ENCODE measurements at regions not wholly inside any gene's neighbourhood (a gene's known extent, or its start where the extent isn't known, plus 50 kb on each side); places are given as distances from the start of the nearest gene placed in this dataset.

DNA sequence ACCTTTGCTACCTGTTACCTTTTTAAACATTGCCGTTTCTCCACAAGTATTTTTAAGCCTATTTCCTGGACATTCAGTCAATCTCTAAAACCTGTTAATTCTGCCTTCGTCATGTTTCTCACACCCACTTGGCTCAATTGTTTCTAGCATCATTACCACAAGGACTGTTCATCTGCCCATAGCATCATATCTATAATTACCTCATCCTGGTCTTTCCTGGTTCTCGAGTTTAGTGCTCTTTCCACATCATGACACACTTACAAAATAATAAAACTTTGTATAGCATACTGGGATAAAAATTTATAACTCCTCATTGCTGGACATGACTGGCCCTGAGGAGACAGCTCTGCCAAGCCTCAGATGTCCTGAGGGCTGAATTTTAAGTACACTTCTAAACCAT, 104.8 kb downstream of the CYB561 start:
- no peak for DNase-seq (ENCODE audit: low spot score)

- no peak for DNase-seq (ENCODE audit: low spot score)
These were observed 101.7 kb downstream of the CYB561 start for GRCh38 chr17:63344383-63344782.

DNA sequence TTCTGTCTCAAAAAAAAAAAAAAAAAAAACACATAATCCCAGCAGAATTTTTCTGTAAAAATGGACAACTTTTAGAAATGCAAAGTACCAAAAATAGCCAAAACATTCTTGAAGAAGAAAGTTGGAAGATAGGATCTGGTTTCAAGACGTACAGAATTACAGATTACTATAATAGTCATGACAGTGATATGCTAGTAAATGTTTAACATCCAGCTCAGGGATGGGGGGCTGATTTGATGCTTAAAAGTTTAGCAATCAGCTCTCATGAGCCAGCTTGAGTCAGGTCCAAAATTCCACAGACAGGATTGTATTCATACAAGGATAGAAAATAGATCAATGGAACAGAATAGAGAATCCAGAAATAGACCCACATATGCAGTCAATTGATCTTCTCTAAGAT, 100.5 kb downstream of the CYB561 start:
- DNase-seq (ENCODE audit: low spot score), result no peak

DNA sequence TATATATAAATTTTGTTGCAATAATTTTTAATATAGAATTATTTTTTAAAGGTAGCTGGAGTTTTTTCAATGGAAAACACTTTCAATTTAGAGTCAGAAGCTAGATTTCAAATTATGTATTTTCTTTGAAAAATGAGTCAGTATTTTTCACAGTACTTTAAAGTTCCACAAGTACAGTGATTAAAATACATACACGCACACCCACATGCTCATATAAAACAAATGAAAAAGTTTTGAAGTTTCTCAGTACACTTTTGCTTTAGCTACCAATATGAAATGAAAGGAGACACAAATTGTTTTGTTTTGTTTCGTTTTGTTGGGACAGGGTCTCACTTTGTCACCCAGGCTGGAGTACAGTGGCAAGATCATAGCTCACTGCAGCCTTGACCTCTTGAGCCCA, 98.6 kb downstream of the CYB561 start:
- no peak for DNase-seq (ENCODE audit: low spot score)

DNA sequence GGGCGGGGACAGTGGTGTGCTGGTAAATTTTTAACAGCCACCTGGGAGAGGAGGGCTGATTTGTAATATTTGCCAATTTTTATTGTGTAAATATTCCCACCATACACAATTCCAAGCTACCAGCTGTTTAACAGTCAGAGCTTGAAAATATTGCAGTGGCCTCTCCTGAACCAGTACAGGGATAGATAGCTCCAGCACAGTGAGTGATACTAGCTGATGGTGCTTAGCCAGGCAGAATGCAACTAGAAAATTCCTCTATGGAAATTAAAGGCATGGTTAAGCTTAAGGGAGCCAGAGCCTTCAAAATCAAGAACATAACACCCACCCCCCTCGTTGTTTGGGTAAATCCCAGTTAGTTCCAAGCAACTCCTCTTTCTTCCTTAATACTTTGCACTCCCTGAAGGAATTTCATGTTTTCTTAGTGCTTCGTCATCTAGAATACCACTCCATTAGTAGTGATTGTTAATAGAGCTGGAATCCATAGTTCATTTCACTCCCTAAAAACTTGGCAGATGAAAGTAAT, 96.6 kb downstream of the CYB561 start:
- DNase-seq (ENCODE audit: low spot score), result no peak

- DNase-seq (ENCODE audit: low spot score), result no peak
These were observed 95.7 kb downstream of the CYB561 start for GRCh38 chr17:63350364-63350763.

DNA sequence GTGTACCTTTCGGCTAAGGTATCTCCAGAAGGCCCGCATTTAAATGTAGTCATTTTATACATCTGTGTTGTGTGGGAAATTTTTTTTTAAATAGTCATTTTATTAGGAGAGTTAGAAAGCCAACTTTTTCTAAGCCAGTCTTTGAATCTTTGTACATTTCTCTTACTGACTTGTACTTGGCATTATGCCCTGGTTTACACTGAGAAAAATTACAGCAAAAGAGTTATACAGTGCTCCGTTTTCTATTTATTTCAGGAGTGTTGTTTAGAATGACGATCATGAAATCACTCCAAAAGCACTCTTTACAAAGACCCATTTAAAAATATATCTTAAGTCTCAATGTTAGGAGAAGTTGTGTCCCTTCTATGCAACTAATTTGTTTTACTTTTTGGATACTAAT, 91.8 kb downstream of the CYB561 start:
- no peak for DNase-seq (ENCODE audit: low spot score)

- no peak for DNase-seq (ENCODE audit: low spot score)
These were observed 89.8 kb downstream of the CYB561 start for GRCh38 chr17:63356337-63356757.

DNA sequence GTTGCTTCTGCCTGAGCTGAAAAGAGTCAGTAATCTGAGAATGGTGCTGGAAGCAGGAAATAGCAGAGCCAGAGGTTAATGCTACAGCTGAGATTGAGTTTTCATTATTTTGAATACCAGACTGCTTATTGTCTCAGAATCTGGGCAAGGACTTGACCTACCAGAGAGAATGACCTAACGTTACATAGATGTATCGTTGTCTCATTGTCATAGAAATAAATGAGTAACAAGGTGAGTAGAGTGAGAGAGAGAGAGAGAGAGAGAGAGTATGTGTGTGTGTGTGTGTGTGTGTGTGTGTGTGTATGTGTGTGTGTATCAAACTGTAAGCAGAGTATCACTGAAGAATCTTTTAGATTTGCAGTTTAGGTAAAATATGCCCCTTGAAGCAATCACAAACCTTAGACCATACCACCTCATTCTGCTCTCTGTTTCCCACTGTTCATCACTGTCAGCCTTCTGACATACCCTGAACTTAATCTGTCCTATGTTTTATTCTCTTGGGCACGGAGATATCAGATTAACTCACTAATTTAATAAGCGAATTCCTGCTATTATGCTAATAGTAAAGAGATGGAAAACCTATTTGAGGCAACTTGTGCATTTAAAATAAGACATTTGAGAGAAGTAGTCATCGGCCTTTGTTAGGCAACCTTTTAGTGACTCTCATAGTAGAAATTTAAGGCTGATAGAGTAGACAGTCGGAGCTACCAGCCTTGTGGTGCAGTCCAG, 87.8 kb downstream of the CYB561 start:
- no peak for DNase-seq (ENCODE audit: low spot score)

GRCh38 chr17:63358956-63359355, 87.2 kb downstream of the CYB561 start:
- DNase-seq (ENCODE audit: low spot score), result no peak

- DNase-seq (ENCODE audit: low spot score), result no peak
These were observed 84.9 kb downstream of the CYB561 start for GRCh38 chr17:63361182-63361581.

GRCh38 chr17:63362115-63362514, 84.0 kb downstream of the CYB561 start:
- DNase-seq (ENCODE audit: low spot score), result no peak

- peak; percentile 31 for DNase-seq (ENCODE audit: low spot score)
These were observed 81.7 kb downstream of the CYB561 start for GRCh38 chr17:63364387-63364786.

- DNase-seq (ENCODE audit: low spot score), result no peak
These were observed 81.2 kb downstream of the CYB561 start for GRCh38 chr17:63364944-63365343.

- DNase-seq (ENCODE audit: low spot score), result no peak
These were observed 80.5 kb downstream of the CYB561 start for GRCh38 chr17:63365366-63366240.

DNA sequence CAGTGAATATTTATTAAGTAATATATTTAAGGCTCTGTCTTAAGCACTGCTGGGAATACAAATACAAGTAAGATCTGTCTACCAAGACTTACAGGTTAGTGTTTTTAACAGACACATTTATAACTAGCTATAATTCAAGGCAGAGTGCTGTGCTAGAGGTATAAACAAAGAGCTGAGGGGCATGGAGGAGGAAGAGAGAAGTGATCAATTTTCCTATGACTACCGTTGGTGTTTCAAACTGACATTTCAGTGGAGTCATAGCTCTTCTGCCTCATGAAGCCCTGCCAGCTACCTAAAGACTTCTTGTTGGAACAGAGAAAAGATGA, 79.9 kb downstream of the CYB561 start:
- no peak for DNase-seq (ENCODE audit: low spot score)

DNA sequence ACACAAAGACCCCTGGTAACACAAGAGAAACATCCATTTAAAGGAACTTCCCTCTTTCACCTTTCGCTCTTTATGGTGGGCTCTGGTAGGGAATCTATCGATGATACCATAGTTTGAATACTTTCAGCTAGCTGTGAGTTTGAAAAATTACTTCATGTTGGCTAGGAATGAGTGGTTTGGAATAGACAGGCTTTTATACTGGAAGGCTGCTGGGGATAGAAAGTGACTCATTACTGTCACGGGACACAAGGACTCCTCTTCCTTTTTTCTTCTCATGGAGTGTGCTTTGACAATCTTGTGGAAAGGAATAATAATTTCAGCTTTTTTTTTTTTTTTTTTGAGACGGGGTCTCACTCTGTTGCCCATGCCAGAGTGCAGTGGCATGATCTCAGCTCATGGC, 76.9 kb downstream of the CYB561 start:
- DNase-seq (ENCODE audit: low spot score), result no peak

- no peak for DNase-seq (ENCODE audit: low spot score)
These were observed 75.4 kb downstream of the CYB561 start for GRCh38 chr17:63370696-63371095.

DNA sequence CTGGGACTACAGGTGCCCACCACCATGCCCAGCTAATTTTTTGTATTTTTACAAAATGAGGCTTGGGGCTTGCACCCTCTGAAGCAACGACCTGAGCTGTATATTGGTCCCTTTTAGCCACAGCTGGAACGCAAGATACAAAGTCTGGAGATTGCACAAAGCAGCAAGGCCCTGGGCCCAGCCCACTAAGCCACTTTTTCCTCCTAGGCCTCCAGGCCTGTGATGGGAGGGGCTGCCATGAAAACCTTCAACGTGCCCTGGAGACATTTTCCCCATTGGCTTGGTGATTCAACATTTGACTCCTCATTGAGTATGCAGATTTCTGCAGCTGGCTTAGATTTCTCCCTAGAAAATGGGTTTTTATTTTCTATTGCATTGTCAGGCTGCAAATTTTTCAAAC, 69.2 kb downstream of the CYB561 start:
- no peak for DNase-seq (ENCODE audit: low spot score)

GRCh38 chr17:63378411-63379375, 67.4 kb downstream of the CYB561 start:
- DNase-seq (ENCODE audit: low spot score), result no peak

GRCh38 chr17:63379636-63380035, 66.5 kb downstream of the CYB561 start:
- DNase-seq (ENCODE audit: low spot score), result no peak

GRCh38 chr17:63381101-63381729, 64.9 kb downstream of the CYB561 start:
- peak; percentile 40 for DNase-seq (ENCODE audit: low spot score)

All from hematopoietic multipotent progenitor cell treated with erythropoietin and hydrocortisone succinate and interleukin-3 and kit ligand, for 17 days (in vitro differentiated cells).